Endothelial cell of umbilical vein (primary cell): ENCODE measurements at regions not wholly inside any gene's neighbourhood (a gene's known extent, or its start where the extent isn't known, plus 50 kb on each side); places are given as distances from the start of the nearest gene placed in this dataset.

ENCODE experiments used
- BruUV-seq: library from RNA; stranded (reverse); fragments of 400-500 nt; replicated peaks from 2 replicates; lab custom pipeline; 2021; lab: Mats Ljungman, UMichigan
- CTCF ChIA-PET: fragments of 300-600, 350-600 bp; sonication (Branson Sonifier 250); formaldehyde crosslinking; loops from one replicate; lab custom pipeline; 2021; ENCODE audit warnings: antibody characterized with exemption, inconsistent platforms; lab: Charles Lee
- POLR2A ChIA-PET: fragments of 300-600, 350-600 bp; sonication (Branson Sonifier 250); formaldehyde crosslinking; loops from one replicate; lab custom pipeline; 2021; ENCODE audit warnings: antibody characterized with exemption, inconsistent platforms; lab: Charles Lee
- DNase-seq: peaks from one replicate; pipeline ENCODE4 v3.0.0-alpha.2; 2011; ENCODE audit warnings: low read depth, low spot score
- FAIRE-seq: peaks from 2 replicates; lab custom pipeline; 2011; peaks lifted over from hg19 to GRCh38; lab: Jason Lieb, UNC
- H2AFZ ChIP-seq: 2 replicates; pipeline ENCODE4 v1.6.0; 2012; ENCODE audit warnings: low read depth, low read length, control low read depth, inconsistent platforms
- H3K27ac ChIP-seq: 2 replicates; pipeline ENCODE4 v1.5.1; 2011; ENCODE audit warnings: low read depth, mild to moderate bottlenecking, control low read depth, low read length, moderate library complexity; ENCODE audit not compliant: insufficient read depth
- H3K27me3 ChIP-seq, 2 experiments: 2 replicates each; pipeline versions ENCODE4 v1.6.0 to v1.6.1; 2011; ENCODE audit warnings: low read length in 2 of 2, mixed read lengths in 1 of 2; ENCODE audit not compliant: control insufficient read depth in 2 of 2, insufficient read depth in 2 of 2
- H3K36me3 ChIP-seq, 2 experiments: 2 replicates in 1 of 2; 3 replicates in 1 of 2; pipeline ENCODE4 v1.5.1; 2011; ENCODE audit warnings: low read length in 2 of 2, mild to moderate bottlenecking in 1 of 2, moderate library complexity in 1 of 2; ENCODE audit not compliant: control insufficient read depth in 2 of 2, insufficient read depth in 2 of 2; ENCODE audit errors: extremely low read depth in 1 of 2
- H3K4me1 ChIP-seq: 3 replicates; pipeline ENCODE4 v1.5.1; 2011; ENCODE audit warnings: mild to moderate bottlenecking, low read length; ENCODE audit not compliant: control insufficient read depth, insufficient read depth; ENCODE audit errors: extremely low read depth
- H3K4me2 ChIP-seq: 2 replicates; pipeline ENCODE4 v1.6.1; 2011; ENCODE audit warnings: low read length, control low read depth, mixed read lengths; ENCODE audit not compliant: insufficient read depth
- H3K4me3 ChIP-seq, 3 experiments: fragments of 200-600 bp in 1 of 3; sonication (generic), shearing (Covaris generic) in 1 of 3; replicated peaks in 1 of 3; 2 replicates each; pipeline ENCODE4 v1.5.1; 2011 to 2016; ENCODE audit warnings: control low read depth in 3 of 3, low read length in 3 of 3, mild to moderate bottlenecking in 2 of 3, inconsistent platforms in 1 of 3, low read depth in 1 of 3, moderate library complexity in 1 of 3; ENCODE audit not compliant: insufficient read depth in 1 of 3
- H3K79me2 ChIP-seq: 2 replicates; pipeline ENCODE4 v1.6.0; 2012; ENCODE audit warnings: low read length, inconsistent platforms; ENCODE audit not compliant: control insufficient read depth, insufficient read depth
- H3K9ac ChIP-seq: replicated peaks from 2 replicates; pipeline ENCODE3; 2011; ENCODE audit warnings: low read length, control low read depth; ENCODE audit not compliant: insufficient read depth; ENCODE audit errors: extremely low read depth
- H3K9me1 ChIP-seq: replicated peaks from 3 replicates; pipeline ENCODE4 v1.6.0; 2011; ENCODE audit warnings: mild to moderate bottlenecking, low read length; ENCODE audit not compliant: control insufficient read depth, insufficient read depth; ENCODE audit errors: extremely low read depth
- H3K9me3 ChIP-seq: replicated peaks from 2 replicates; pipeline ENCODE4 v1.5.1; 2012; ENCODE audit warnings: low read length, inconsistent platforms; ENCODE audit not compliant: control insufficient read depth, insufficient read depth
- H4K20me1 ChIP-seq: replicated peaks from 2 replicates; pipeline ENCODE3; 2011; ENCODE audit warnings: mild to moderate bottlenecking, low read length; ENCODE audit not compliant: control insufficient read depth, insufficient read depth; ENCODE audit errors: extremely low read depth
- CTCF ChIP-seq, 2 donors: IDR thresholded peaks; 1 replicate in 1 of 2; 2 replicates in 1 of 2; pipeline ENCODE4 v1.5.1; 2011; ENCODE audit warnings: low read length in 2 of 2, mild to moderate bottlenecking in 2 of 2, moderate library complexity in 2 of 2, control low read depth in 1 of 2, inconsistent platforms in 1 of 2, low read depth in 1 of 2; ENCODE audit not compliant: insufficient read depth in 1 of 2; ENCODE audit errors: extremely low read depth in 1 of 2
- EZH2 ChIP-seq: IDR thresholded peaks from 2 replicates; pipeline ENCODE4 v1.6.1; 2012; ENCODE audit warnings: borderline replicate concordance, low read depth, mild to moderate bottlenecking, moderate library complexity, low read length, inconsistent platforms; ENCODE audit not compliant: severe bottlenecking
- FOS ChIP-seq: IDR thresholded peaks from 2 replicates; pipeline ENCODE4 v1.6.1; 2011; ENCODE audit warnings: mild to moderate bottlenecking, low read length, moderate library complexity, borderline replicate concordance; ENCODE audit not compliant: insufficient read depth
- GATA2 ChIP-seq: IDR thresholded peaks from 2 replicates; pipeline ENCODE4 v1.7.0; 2011; ENCODE audit warnings: low read depth, mild to moderate bottlenecking, moderate library complexity, mixed read lengths, low read length; ENCODE audit not compliant: insufficient read length, insufficient read depth
- JUN ChIP-seq: IDR thresholded peaks from 2 replicates; pipeline ENCODE4 v1.6.1; 2011; ENCODE audit warnings: borderline replicate concordance, low read depth; ENCODE audit not compliant: insufficient read length, insufficient read depth
- MYC ChIP-seq: IDR thresholded peaks from one replicate; pipeline ENCODE4 v1.6.1; 2011; ENCODE audit warnings: mild to moderate bottlenecking, low read depth, low read length
- POLR2A ChIP-seq: IDR thresholded peaks from 2 replicates; pipeline ENCODE4 v1.6.1; 2012; ENCODE audit warnings: low read depth, mild to moderate bottlenecking, control low read depth, low read length
- POLR2AphosphoS5 ChIP-seq: IDR thresholded peaks from 2 replicates; pipeline ENCODE4 v1.6.1; 2012; ENCODE audit warnings: low read depth, mild to moderate bottlenecking, control low read depth, low read length, moderate library complexity; ENCODE audit not compliant: insufficient read depth
- dilution Hi-C: fragments of 300-500 bp; cut with MboI; formaldehyde crosslinking; loops from one replicate; pipeline ENCODE4 v1.15.0; 2019; ENCODE audit warnings: low sequenced_read_pairs; ENCODE audit not compliant: extremely low pct_ligation_motif_present
- intact Hi-C: fragments of 100-400 bp; cut with micrococcal nuclease; formaldehyde crosslinking; loops from one replicate; pipeline ENCODE4 v1.10.0; 2022
- TF ChIP-seq, protein P1 (sequence below): IDR thresholded peaks from 2 replicates; pipeline ENCODE4 v1.6.1; 2011; ENCODE audit not compliant: insufficient read depth, insufficient read length

DNA sequence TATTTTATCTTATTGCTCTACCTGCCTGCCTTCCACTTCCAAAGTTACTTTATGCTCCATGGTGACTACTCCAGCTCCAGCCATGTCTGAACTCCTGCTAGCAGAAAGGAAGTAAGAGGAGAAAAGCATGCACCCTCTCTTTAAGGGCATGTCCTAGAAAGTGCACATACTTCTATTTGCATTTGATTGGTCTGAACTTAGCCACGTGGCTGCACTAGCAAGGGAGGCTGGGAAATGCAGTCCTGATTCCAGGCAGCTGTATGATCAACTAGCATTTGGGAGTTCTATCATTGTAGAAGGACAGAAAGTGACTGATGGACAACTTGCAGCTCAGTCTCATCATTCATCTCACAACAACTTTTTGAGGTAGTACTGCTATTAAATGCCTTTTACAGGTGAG lies 515.7 kb downstream of the BUD13 start:
- FAIRE-seq, result no peak
- intact Hi-C loops, result no loop called here
- no peaks in the 10 kb centered on the region for H3K9me3 ChIP-seq
- no peaks in the 10 kb centered on the region for H3K4me1 ChIP-seq
- BruUV-seq, result no TSS peak
- no peak overlapping the region for H2AFZ ChIP-seq
- H3K4me2 ChIP-seq, result no peak overlapping the region
- TF ChIP-seq, protein P1, sequence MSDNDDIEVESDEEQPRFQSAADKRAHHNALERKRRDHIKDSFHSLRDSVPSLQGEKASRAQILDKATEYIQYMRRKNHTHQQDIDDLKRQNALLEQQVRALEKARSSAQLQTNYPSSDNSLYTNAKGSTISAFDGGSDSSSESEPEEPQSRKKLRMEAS, result no peak
- no peak for TF ChIP-seq FOS
- TF ChIP-seq CTCF (IDR thresholded peaks at IDR 0.05; ENCODE audit: extremely low read depth in 1 of 2, insufficient read depth in 1 of 2, low read depth in 1 of 2, low read length in 2 of 2), result no peak
- no peak for TF ChIP-seq GATA2
- no peak for TF ChIP-seq EZH2
- TF ChIP-seq JUN, result no peak
- TF ChIP-seq MYC, result no peak
- TF ChIP-seq POLR2AphosphoS5, result no peak
- no peak for TF ChIP-seq POLR2A
- dilution Hi-C loops, result no loop called here
- no peaks in the 10 kb centered on the region for H4K20me1 ChIP-seq
- H3K36me3 ChIP-seq, result no peaks in the 10 kb centered on the region
- no peaks in the 10 kb centered on the region for H3K27me3 ChIP-seq
- H3K79me2 ChIP-seq, result no peaks in the 10 kb centered on the region
- DNase-seq, result no peak
- H3K9me1 ChIP-seq, result no peaks in the 10 kb centered on the region
- ChIA-PET POLR2A (no interaction called here), CTCF (no interaction called here)
- H3K4me3 ChIP-seq, result no peak overlapping the region
- no peak overlapping the region for H3K9ac ChIP-seq
- no peak overlapping the region for H3K27ac ChIP-seq
